Endothelial cell of umbilical vein (primary cell): ENCODE measurements at regions not wholly inside any gene's neighbourhood (a gene's known extent, or its start where the extent isn't known, plus 50 kb on each side); places are given as distances from the start of the nearest gene placed in this dataset.

Experiments used
- BruUV-seq: library from RNA; stranded (reverse); fragments of 400-500 nt; replicated peaks from 2 replicates; lab custom pipeline; 2021; lab: Mats Ljungman, UMichigan
- CTCF ChIA-PET: fragments of 300-600, 350-600 bp; sonication (Branson Sonifier 250); formaldehyde crosslinking; loops from one replicate; lab custom pipeline; 2021; ENCODE audit warnings: antibody characterized with exemption, inconsistent platforms; lab: Charles Lee
- POLR2A ChIA-PET: fragments of 300-600, 350-600 bp; sonication (Branson Sonifier 250); formaldehyde crosslinking; loops from one replicate; lab custom pipeline; 2021; ENCODE audit warnings: antibody characterized with exemption, inconsistent platforms; lab: Charles Lee
- DNase-seq: peaks from one replicate; pipeline ENCODE4 v3.0.0-alpha.2; 2011; ENCODE audit warnings: low read depth, low spot score
- FAIRE-seq: peaks from 2 replicates; lab custom pipeline; 2011; peaks lifted over from hg19 to GRCh38; lab: Jason Lieb, UNC
- H2AFZ ChIP-seq: 2 replicates; pipeline ENCODE4 v1.6.0; 2012; ENCODE audit warnings: low read depth, low read length, control low read depth, inconsistent platforms
- H3K27ac ChIP-seq: 2 replicates; pipeline ENCODE4 v1.5.1; 2011; ENCODE audit warnings: low read depth, mild to moderate bottlenecking, control low read depth, low read length, moderate library complexity; ENCODE audit not compliant: insufficient read depth
- H3K27me3 ChIP-seq, 2 experiments: 2 replicates each; pipeline versions ENCODE4 v1.6.0 to v1.6.1; 2011; ENCODE audit warnings: low read length in 2 of 2, mixed read lengths in 1 of 2; ENCODE audit not compliant: control insufficient read depth in 2 of 2, insufficient read depth in 2 of 2
- H3K36me3 ChIP-seq, 2 experiments: 2 replicates in 1 of 2; 3 replicates in 1 of 2; pipeline ENCODE4 v1.5.1; 2011; ENCODE audit warnings: low read length in 2 of 2, mild to moderate bottlenecking in 1 of 2, moderate library complexity in 1 of 2; ENCODE audit not compliant: control insufficient read depth in 2 of 2, insufficient read depth in 2 of 2; ENCODE audit errors: extremely low read depth in 1 of 2
- H3K4me1 ChIP-seq: 3 replicates; pipeline ENCODE4 v1.5.1; 2011; ENCODE audit warnings: mild to moderate bottlenecking, low read length; ENCODE audit not compliant: control insufficient read depth, insufficient read depth; ENCODE audit errors: extremely low read depth
- H3K4me2 ChIP-seq: 2 replicates; pipeline ENCODE4 v1.6.1; 2011; ENCODE audit warnings: low read length, control low read depth, mixed read lengths; ENCODE audit not compliant: insufficient read depth
- H3K4me3 ChIP-seq, 3 experiments: fragments of 200-600 bp in 1 of 3; sonication (generic), shearing (Covaris generic) in 1 of 3; replicated peaks in 1 of 3; 2 replicates each; pipeline ENCODE4 v1.5.1; 2011 to 2016; ENCODE audit warnings: control low read depth in 3 of 3, low read length in 3 of 3, mild to moderate bottlenecking in 2 of 3, inconsistent platforms in 1 of 3, low read depth in 1 of 3, moderate library complexity in 1 of 3; ENCODE audit not compliant: insufficient read depth in 1 of 3
- H3K79me2 ChIP-seq: 2 replicates; pipeline ENCODE4 v1.6.0; 2012; ENCODE audit warnings: low read length, inconsistent platforms; ENCODE audit not compliant: control insufficient read depth, insufficient read depth
- H3K9ac ChIP-seq: replicated peaks from 2 replicates; pipeline ENCODE3; 2011; ENCODE audit warnings: low read length, control low read depth; ENCODE audit not compliant: insufficient read depth; ENCODE audit errors: extremely low read depth
- H3K9me1 ChIP-seq: replicated peaks from 3 replicates; pipeline ENCODE4 v1.6.0; 2011; ENCODE audit warnings: mild to moderate bottlenecking, low read length; ENCODE audit not compliant: control insufficient read depth, insufficient read depth; ENCODE audit errors: extremely low read depth
- H3K9me3 ChIP-seq: replicated peaks from 2 replicates; pipeline ENCODE4 v1.5.1; 2012; ENCODE audit warnings: low read length, inconsistent platforms; ENCODE audit not compliant: control insufficient read depth, insufficient read depth
- H4K20me1 ChIP-seq: replicated peaks from 2 replicates; pipeline ENCODE3; 2011; ENCODE audit warnings: mild to moderate bottlenecking, low read length; ENCODE audit not compliant: control insufficient read depth, insufficient read depth; ENCODE audit errors: extremely low read depth
- EZH2 ChIP-seq: IDR thresholded peaks from 2 replicates; pipeline ENCODE4 v1.6.1; 2012; ENCODE audit warnings: borderline replicate concordance, low read depth, mild to moderate bottlenecking, moderate library complexity, low read length, inconsistent platforms; ENCODE audit not compliant: severe bottlenecking
- FOS ChIP-seq: IDR thresholded peaks from 2 replicates; pipeline ENCODE4 v1.6.1; 2011; ENCODE audit warnings: mild to moderate bottlenecking, low read length, moderate library complexity, borderline replicate concordance; ENCODE audit not compliant: insufficient read depth
- GATA2 ChIP-seq: IDR thresholded peaks from 2 replicates; pipeline ENCODE4 v1.7.0; 2011; ENCODE audit warnings: low read depth, mild to moderate bottlenecking, moderate library complexity, mixed read lengths, low read length; ENCODE audit not compliant: insufficient read length, insufficient read depth
- JUN ChIP-seq: IDR thresholded peaks from 2 replicates; pipeline ENCODE4 v1.6.1; 2011; ENCODE audit warnings: borderline replicate concordance, low read depth; ENCODE audit not compliant: insufficient read length, insufficient read depth
- MAX ChIP-seq: IDR thresholded peaks from 2 replicates; pipeline ENCODE4 v1.6.1; 2011; ENCODE audit not compliant: insufficient read depth, insufficient read length
- MYC ChIP-seq: IDR thresholded peaks from one replicate; pipeline ENCODE4 v1.6.1; 2011; ENCODE audit warnings: mild to moderate bottlenecking, low read depth, low read length
- POLR2A ChIP-seq: IDR thresholded peaks from 2 replicates; pipeline ENCODE4 v1.6.1; 2012; ENCODE audit warnings: low read depth, mild to moderate bottlenecking, control low read depth, low read length
- POLR2AphosphoS5 ChIP-seq: IDR thresholded peaks from 2 replicates; pipeline ENCODE4 v1.6.1; 2012; ENCODE audit warnings: low read depth, mild to moderate bottlenecking, control low read depth, low read length, moderate library complexity; ENCODE audit not compliant: insufficient read depth
- dilution Hi-C: fragments of 300-500 bp; cut with MboI; formaldehyde crosslinking; loops from one replicate; pipeline ENCODE4 v1.15.0; 2019; ENCODE audit warnings: low sequenced_read_pairs; ENCODE audit not compliant: extremely low pct_ligation_motif_present
- intact Hi-C: fragments of 100-400 bp; cut with micrococcal nuclease; formaldehyde crosslinking; loops from one replicate; pipeline ENCODE4 v1.10.0; 2022
- TF ChIP-seq, protein P1 (sequence below), 2 donors: IDR thresholded peaks; 1 replicate in 1 of 2; 2 replicates in 1 of 2; pipeline ENCODE4 v1.5.1; 2011; ENCODE audit warnings: low read length in 2 of 2, mild to moderate bottlenecking in 2 of 2, moderate library complexity in 2 of 2, control low read depth in 1 of 2, inconsistent platforms in 1 of 2, low read depth in 1 of 2; ENCODE audit not compliant: insufficient read depth in 1 of 2; ENCODE audit errors: extremely low read depth in 1 of 2

DNA sequence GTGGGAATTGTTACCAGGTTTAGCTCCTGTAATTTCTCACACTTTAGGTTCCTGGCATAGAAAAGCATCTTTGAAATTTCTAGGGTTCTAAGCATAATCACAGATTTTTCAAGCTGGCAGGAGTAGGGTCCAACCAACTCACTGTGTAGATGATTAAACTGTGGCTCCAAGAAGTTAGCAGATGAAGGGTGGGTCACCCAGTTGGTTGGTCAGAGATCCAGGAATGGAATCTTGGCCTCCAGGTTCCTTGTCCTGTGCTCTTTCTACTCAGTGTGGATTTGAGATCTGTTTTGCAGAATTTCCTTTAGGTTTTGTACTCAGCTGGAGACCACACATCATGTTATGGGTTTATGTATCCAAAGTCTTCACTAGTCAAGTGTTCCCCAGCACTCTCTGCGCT, 90.3 kb upstream of the MAML3 start:
- Histone ChIP-seq H3K9me1 (no peaks in the 10 kb centered on the region), H3K9ac (no peak overlapping the region), H2AFZ (no peak overlapping the region), H3K79me2 (no peaks in the 10 kb centered on the region), H3K4me3 (no peak overlapping the region), H3K4me1 (peaks cover 19% of the 10 kb centered on the region), H3K4me2 (no peak overlapping the region), H3K36me3 (no peaks in the 10 kb centered on the region), H3K9me3 (no peaks in the 10 kb centered on the region), H4K20me1 (no peaks in the 10 kb centered on the region), H3K27ac (no peak overlapping the region), H3K27me3 (no peaks in the 10 kb centered on the region)
- no TSS peak for BruUV-seq
- POLR2A ChIA-PET: no interaction called here
- dilution Hi-C loops (no loop called here), intact Hi-C loops (no loop called here)
- CTCF ChIA-PET: interaction anchor here (1.6 to 3.8 kb wide), 3 partner anchors 11 to 89 kb away, joined by 5 to 15 read pairs (median 8); partner anchors contain the start of gene MAML3
- TF ChIP-seq MAX: no peak
- TF ChIP-seq POLR2A: no peak
- TF ChIP-seq POLR2AphosphoS5: no peak
- TF ChIP-seq, protein P1, sequence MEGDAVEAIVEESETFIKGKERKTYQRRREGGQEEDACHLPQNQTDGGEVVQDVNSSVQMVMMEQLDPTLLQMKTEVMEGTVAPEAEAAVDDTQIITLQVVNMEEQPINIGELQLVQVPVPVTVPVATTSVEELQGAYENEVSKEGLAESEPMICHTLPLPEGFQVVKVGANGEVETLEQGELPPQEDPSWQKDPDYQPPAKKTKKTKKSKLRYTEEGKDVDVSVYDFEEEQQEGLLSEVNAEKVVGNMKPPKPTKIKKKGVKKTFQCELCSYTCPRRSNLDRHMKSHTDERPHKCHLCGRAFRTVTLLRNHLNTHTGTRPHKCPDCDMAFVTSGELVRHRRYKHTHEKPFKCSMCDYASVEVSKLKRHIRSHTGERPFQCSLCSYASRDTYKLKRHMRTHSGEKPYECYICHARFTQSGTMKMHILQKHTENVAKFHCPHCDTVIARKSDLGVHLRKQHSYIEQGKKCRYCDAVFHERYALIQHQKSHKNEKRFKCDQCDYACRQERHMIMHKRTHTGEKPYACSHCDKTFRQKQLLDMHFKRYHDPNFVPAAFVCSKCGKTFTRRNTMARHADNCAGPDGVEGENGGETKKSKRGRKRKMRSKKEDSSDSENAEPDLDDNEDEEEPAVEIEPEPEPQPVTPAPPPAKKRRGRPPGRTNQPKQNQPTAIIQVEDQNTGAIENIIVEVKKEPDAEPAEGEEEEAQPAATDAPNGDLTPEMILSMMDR (IDR thresholded peaks at IDR 0.05; ENCODE audit: extremely low read depth in 1 of 2, insufficient read depth in 1 of 2, low read depth in 1 of 2, low read length in 2 of 2): no peak
- TF ChIP-seq JUN: no peak
- TF ChIP-seq MYC: no peak
- TF ChIP-seq EZH2: no peak
- TF ChIP-seq FOS: no peak
- no peak for TF ChIP-seq GATA2
- FAIRE-seq (no peak), DNase-seq (no peak)
